ENCODE measurements at regions not wholly inside any gene's neighbourhood (a gene's known extent, or its start where the extent isn't known, plus 50 kb on each side); places are given as distances from the start of the nearest gene placed in this dataset.
A peak's percentile ranks its signal among the peaks of the same experiment; 100 is the strongest.

DNA sequence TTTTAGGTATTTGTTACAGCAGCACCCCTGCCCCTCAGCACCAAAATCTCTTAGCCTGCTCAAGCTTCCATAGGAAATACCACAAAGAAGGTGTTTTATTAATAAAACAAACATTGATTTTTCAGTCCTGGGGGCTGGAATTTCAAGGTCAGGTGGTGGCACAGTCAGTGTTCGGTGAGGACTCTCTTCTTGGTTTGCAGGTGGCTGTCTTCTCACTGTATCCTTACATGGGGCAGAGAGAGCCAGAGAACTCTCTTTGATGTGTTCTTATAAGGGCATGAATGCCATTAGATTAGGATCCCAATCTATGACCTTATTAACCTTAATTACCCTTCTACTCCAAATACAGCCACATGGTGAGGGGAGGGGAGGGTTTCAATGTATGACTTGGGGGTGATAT, 112.3 kb upstream of the PFKP start:
- Mint-ChIP-seq H3K4me1 (ENCODE audit: low read depth in 2 of 2) (peaks cover 0 to 2% of the 10 kb centered on the region in 2 donors), H3K36me3 (ENCODE audit: insufficient read depth) (no peaks in the 10 kb centered on the region), H3K9me3 (no peaks in the 10 kb centered on the region), H3K27me3 (peaks cover 28 to 56% of the 10 kb centered on the region in 2 donors), H3K27ac (no peak overlapping the region), H3K4me3 (no peak overlapping the region)
- DNase-seq, result no peak
- no peak for ATAC-seq (replicated peaks)

DNA sequence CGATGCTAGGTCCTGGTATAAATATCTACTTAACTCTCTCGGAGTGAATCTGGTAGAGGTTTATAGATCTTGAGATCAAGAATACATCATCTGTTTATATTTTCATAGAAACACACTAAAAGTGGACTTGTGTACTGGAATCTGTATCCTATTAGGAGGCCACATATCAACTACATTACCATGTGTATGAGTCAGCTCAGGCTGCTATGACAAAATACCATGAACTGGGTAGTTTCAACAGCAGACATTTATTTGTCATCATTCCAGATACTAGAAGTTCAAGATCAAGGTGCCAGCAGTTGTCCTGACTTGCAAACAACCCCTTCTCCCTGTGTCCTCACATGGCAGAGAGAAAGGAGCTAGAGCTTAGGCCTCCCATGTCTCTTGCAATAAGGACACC, 113.9 kb upstream of the PFKP start:
- ATAC-seq (replicated peaks), result no peak
- Mint-ChIP-seq H3K4me1 (ENCODE audit: low read depth in 2 of 2) (peaks cover 2 to 3% of the 10 kb centered on the region in 2 donors), H3K27me3 (peaks cover 37 to 72% of the 10 kb centered on the region in 2 donors), H3K36me3 (ENCODE audit: insufficient read depth) (no peaks in the 10 kb centered on the region), H3K27ac (no peak overlapping the region), H3K4me3 (no peak overlapping the region), H3K9me3 (no peaks in the 10 kb centered on the region)
- no peak for DNase-seq

DNA sequence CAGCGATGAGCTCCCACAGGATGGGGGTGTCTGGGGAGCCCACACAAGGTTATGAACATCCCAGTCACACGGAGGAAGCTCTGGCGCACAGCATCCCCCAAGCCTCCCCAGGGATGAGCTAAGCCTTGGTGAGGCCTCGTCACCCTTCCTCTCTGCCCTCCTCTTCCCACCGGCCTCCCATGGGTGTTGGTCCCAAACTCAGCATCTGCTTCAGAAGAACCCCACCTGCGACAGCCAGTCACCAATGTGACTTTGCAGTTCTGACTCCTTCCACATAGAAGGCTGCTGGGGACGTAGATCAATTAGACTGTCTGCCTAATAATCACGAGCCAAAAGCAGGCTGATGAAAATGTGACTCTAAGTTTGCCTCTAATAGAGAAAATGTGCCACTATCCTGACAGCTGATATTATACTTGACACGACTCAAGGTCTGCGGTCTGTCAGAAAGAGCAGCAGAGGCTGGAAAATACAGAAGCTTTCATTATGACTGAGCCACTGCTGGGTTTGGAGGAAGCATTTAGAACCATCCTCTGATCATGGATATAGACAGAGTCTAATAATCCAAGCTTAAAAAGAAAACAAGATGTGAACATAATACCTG, 116.0 kb upstream of the PFKP start:
- peaks cover 2 to 3% of the 10 kb centered on the region in 2 donors for H3K4me1 Mint-ChIP-seq (ENCODE audit: low read depth in 2 of 2)
- H3K9me3 Mint-ChIP-seq, result no peaks in the 10 kb centered on the region
- H3K27me3 Mint-ChIP-seq, result peaks cover 46 to 63% of the 10 kb centered on the region in 2 donors
- H3K36me3 Mint-ChIP-seq (ENCODE audit: insufficient read depth), result no peaks in the 10 kb centered on the region
- DNase-seq, result no peak
- ATAC-seq (replicated peaks), result no peak
- no peak overlapping the region for H3K4me3 Mint-ChIP-seq
- no peak overlapping the region for H3K27ac Mint-ChIP-seq

DNA sequence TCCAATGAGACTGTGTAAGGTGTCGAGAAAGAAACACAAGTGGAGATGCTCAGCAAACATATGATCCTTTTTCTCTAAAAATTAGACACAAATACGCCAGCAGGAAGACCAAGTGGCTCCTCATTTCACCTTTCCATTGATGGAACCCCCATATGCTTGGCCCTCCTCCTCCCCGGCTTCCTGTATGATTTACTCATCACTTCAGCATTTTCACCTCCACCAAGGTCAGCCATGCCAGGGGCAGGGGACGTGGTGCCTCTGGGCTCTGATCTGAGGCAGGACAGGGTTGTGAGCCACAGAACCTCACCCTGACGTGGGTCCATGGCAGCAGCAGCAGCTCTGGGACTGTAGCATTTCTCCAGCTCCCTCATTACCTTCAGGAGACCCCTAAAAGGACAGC, 116.8 kb upstream of the PFKP start:
- DNase-seq, result no peak
- H3K9me3 Mint-ChIP-seq, result no peaks in the 10 kb centered on the region
- H3K4me3 Mint-ChIP-seq, result no peak overlapping the region
- no peak overlapping the region for H3K27ac Mint-ChIP-seq
- peaks cover 2 to 3% of the 10 kb centered on the region in 2 donors for H3K4me1 Mint-ChIP-seq (ENCODE audit: low read depth in 2 of 2)
- no peaks in the 10 kb centered on the region for H3K36me3 Mint-ChIP-seq (ENCODE audit: insufficient read depth)
- peaks cover 51 to 71% of the 10 kb centered on the region in 2 donors for H3K27me3 Mint-ChIP-seq
- ATAC-seq (replicated peaks), result no peak

DNA sequence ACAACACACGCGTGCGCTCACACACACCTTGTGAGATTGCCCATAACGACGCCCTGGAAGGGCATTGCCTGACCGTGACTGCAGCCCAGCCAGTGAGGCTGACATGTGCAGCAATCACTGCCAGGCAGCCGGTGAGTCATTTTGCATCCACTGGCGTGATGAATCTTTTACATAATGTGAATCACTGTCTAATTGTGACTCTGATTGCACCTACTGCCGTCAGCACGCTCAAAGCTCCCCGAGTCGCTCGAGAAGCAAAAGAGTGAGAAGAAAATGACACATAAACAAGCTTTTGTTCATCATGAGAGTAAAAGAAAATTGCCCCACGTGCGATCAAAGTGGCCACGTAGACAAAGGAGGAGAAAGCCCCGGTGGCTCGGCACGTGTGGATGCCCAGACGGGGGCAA, 117.4 kb upstream of the PFKP start:
- Mint-ChIP-seq H3K27me3 (peaks cover 55 to 74% of the 10 kb centered on the region in 2 donors), H3K36me3 (ENCODE audit: insufficient read depth) (no peaks in the 10 kb centered on the region), H3K27ac (no peak overlapping the region), H3K4me3 (no peak overlapping the region), H3K4me1 (ENCODE audit: low read depth in 2 of 2) (peaks cover 2 to 3% of the 10 kb centered on the region in 2 donors), H3K9me3 (no peaks in the 10 kb centered on the region)
- DNase-seq (no peak), ATAC-seq (replicated peaks) (no peak)

DNA sequence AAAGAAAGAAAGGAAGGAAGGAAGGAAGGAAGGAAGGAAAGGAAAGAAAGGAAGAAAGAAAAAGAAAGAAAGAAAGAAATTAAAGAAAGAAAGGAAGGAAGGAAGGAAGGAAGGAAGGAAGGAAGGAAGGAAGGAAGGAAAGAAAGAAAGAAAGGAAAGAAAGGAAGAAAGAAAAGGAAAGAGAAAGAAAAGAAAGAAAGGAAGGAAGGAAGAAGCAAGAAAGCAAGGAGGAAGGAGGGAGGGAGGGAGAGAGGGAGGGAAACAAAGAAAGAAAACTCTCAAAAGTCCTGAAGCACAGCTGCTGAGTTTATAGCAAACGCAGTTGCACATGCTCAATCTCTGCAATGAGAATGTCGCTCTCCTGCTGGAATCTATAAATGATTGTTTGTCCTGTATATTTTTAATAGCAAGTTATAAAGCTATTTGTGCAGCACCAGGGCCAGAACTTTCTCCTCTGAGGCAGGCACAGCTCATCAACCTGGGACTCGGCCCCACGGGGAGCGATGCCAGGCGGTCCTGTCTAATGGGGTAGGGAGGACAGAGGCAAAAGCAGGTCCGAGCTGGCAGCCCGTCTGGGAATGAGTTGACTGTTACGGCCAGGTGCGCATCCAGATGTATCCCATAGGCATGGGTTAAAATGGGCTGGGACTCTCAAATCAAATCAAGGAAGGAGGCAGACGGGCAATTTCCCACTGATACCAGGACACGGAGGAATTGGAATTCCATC, 118.0 kb upstream of the PFKP start:
- H3K4me3 Mint-ChIP-seq, result no peak overlapping the region
- peaks cover 54 to 74% of the 10 kb centered on the region in 2 donors for H3K27me3 Mint-ChIP-seq
- peaks cover 2 to 3% of the 10 kb centered on the region in 2 donors for H3K4me1 Mint-ChIP-seq (ENCODE audit: low read depth in 2 of 2)
- H3K27ac Mint-ChIP-seq, result peak overlapping the region in 1 of 2 donors; percentile 67
- ATAC-seq (replicated peaks), result no peak
- no peaks in the 10 kb centered on the region for H3K9me3 Mint-ChIP-seq
- no peaks in the 10 kb centered on the region for H3K36me3 Mint-ChIP-seq (ENCODE audit: insufficient read depth)
- DNase-seq, result no peak

DNA sequence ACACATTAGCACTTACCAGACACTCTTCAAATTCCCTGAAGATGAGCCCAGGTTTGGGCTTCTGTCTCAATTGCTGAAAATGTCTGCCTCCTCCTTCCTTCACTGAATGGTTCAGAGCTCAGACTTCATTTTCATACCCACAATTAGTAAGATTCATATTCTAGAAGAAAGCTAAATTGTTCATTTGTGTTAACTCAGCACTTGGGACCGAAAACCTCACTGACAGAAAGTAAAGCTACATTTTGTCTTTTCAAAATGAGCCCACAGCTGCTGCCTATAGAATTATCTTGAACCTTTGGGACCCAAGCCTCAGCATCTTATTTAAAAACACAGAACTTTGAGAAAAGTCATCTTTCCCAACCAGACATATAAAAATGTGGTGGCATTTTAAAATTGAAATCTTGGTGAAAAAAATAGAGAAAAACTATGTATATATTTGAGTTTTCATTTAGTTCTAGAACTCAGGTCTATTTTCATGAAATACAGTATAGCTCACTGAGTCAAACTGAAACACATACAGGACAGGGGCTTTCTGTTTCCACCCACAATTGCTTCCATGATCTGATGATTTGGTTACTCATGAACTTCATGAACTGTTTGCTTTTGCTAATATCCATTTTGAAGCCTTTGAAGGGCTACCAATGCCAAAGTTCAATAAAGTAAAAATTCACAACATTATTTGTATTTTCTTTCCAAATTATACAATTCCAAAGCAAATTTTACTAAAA, 119.1 kb upstream of the PFKP start:
- DNase-seq, result no peak
- no peaks in the 10 kb centered on the region for H3K36me3 Mint-ChIP-seq (ENCODE audit: insufficient read depth)
- H3K9me3 Mint-ChIP-seq, result no peaks in the 10 kb centered on the region
- H3K27ac Mint-ChIP-seq, result peak overlapping the region in 1 of 2 donors; percentile 67
- no peak overlapping the region for H3K4me3 Mint-ChIP-seq
- peaks cover 63 to 65% of the 10 kb centered on the region in 2 donors for H3K27me3 Mint-ChIP-seq
- no peak for ATAC-seq (replicated peaks)
- H3K4me1 Mint-ChIP-seq (ENCODE audit: low read depth in 2 of 2), result peaks cover 2 to 3% of the 10 kb centered on the region in 2 donors

DNA sequence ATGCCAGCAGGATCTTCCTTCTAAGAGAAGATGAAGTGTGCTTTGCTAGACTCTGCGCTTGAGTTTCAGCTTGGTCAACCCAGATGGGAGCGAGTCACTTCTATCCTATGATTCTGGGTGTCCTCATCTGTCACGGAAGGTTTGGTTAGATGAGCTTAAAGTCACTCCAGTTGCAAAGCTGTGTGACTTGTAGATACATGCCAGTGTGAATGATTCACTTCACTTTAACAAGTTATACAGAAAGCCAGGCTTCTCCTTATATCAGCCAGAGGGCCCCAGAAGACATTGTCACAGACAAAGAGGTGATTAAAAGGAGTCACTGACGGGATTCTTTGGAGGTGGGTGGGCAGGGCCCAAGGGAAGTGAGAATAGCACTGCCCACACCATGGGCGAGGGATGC, 122.6 kb upstream of the PFKP start:
- H3K4me1 Mint-ChIP-seq (ENCODE audit: low read depth in 2 of 2), result peaks cover 0 to 3% of the 10 kb centered on the region in 2 donors
- DNase-seq (no peak), ATAC-seq (replicated peaks) (no peak)
- H3K27ac Mint-ChIP-seq, result no peak overlapping the region
- H3K36me3 Mint-ChIP-seq (ENCODE audit: insufficient read depth), result peaks cover 3% of the 10 kb centered on the region
- H3K9me3 Mint-ChIP-seq, result no peaks in the 10 kb centered on the region
- no peak overlapping the region for H3K4me3 Mint-ChIP-seq
- H3K27me3 Mint-ChIP-seq, result peaks cover 61 to 68% of the 10 kb centered on the region in 2 donors

DNA sequence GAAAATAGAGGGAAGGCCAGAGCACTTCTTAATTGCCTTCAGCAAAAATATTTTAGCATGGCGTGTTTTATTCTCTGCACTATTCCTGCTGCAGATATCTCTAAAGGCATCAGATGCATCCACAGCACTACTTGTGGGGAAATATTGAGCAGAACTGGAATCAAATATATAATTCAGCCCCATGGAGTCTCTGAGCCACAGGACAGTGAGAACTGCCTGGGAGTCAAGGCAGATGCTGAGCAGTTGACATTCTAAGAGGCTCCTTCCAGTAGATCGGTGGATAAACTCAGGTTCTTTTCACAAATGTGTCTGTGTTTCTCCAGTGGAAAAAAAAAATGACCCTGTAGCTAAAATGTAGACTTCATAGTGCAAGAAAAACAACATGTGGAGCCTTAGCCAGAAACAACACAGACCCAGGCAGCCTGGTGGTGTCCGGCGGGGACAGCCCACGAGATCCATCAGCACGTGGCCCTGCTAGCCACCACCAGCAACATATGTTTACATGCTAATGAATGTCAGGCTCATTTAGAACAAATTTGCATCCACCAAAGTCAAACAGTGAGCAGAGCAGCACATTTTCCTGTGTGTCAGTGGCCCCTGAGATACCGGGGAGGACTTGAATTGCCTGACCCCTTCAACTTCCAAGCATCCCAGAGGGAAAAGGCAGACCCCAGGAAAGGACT, 123.3 kb upstream of the PFKP start:
- Mint-ChIP-seq H3K9me3 (no peaks in the 10 kb centered on the region), H3K27ac (no peak overlapping the region), H3K27me3 (peaks cover 59 to 68% of the 10 kb centered on the region in 2 donors), H3K4me1 (ENCODE audit: low read depth in 2 of 2) (no peaks in the 10 kb centered on the region), H3K36me3 (ENCODE audit: insufficient read depth) (peaks cover 3% of the 10 kb centered on the region), H3K4me3 (no peak overlapping the region)
- no peak for DNase-seq
- no peak for ATAC-seq (replicated peaks)

DNA sequence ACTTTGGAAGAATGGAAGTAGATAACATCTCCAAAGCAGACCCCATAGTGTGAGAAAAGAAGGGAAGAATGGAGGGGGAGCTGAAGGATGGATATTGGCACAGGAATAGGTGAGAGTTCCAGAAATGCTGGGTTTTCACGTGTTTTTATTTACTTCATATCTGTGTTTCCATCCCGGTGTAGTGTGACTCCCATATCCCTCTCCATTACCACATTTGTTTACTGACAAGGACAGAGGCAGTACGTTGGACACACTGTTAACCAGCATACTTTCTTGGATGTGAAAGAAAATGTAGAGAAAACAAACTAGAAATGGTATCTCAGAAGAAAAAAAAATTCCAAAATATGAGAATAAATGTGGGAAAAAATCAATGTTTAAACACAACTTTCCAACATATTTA, 124.4 kb upstream of the PFKP start:
- Mint-ChIP-seq H3K4me1 (ENCODE audit: low read depth in 2 of 2) (no peaks in the 10 kb centered on the region), H3K27me3 (peaks cover 64 to 71% of the 10 kb centered on the region in 2 donors), H3K4me3 (no peak overlapping the region), H3K36me3 (ENCODE audit: insufficient read depth) (peaks cover 3% of the 10 kb centered on the region), H3K9me3 (no peaks in the 10 kb centered on the region), H3K27ac (no peak overlapping the region)
- DNase-seq, result no peak
- no peak for ATAC-seq (replicated peaks)

DNA sequence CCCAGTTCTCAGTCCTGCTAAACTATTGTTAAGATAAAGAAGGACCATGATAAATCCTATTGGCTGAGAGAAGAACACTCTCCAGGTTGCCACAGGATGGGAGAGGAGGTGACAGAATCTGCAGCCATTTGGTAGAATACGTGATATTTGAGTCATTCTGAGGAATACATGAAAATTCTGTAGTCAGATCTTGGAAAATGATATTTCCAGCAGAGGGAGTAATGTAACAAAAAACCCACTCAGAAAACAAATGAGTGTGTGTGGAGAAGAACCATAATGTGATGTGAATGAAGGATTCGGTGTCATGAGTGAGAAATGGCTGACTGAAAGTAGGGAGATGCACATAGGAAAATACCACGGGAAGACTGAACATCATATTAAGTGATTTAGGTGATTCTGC, 128.5 kb upstream of the PFKP start:
- no peaks in the 10 kb centered on the region for H3K4me1 Mint-ChIP-seq (ENCODE audit: low read depth in 2 of 2)
- no peak overlapping the region for H3K4me3 Mint-ChIP-seq
- no peaks in the 10 kb centered on the region for H3K9me3 Mint-ChIP-seq
- no peak for ATAC-seq (replicated peaks)
- H3K27me3 Mint-ChIP-seq, result peaks cover 67 to 71% of the 10 kb centered on the region in 2 donors
- DNase-seq, result no peak
- peaks cover 7% of the 10 kb centered on the region for H3K36me3 Mint-ChIP-seq (ENCODE audit: insufficient read depth)
- H3K27ac Mint-ChIP-seq, result no peak overlapping the region

DNA sequence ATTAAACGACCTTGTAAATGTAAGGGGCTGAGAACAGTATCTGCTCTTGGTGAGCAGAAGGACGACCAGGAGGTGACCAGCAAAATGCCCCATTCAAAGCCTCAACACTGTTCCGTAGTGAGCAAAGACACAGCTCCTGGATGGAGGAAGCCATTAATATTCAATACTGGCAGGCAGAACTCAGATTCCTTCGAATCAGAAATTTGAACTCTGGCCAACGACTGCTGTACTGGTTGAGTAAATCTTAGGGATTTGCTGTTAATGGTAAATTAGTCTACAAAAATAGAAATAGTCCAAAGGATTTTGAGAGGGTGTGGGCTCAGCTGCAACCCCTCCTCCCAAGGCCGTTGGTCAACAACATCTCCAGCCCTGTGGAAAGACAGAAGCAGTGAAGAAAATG, 130.5 kb upstream of the PFKP start:
- Mint-ChIP-seq H3K27ac (no peak overlapping the region), H3K4me1 (ENCODE audit: low read depth in 2 of 2) (no peaks in the 10 kb centered on the region), H3K36me3 (ENCODE audit: insufficient read depth) (peaks cover 3% of the 10 kb centered on the region), H3K4me3 (no peak overlapping the region), H3K9me3 (no peaks in the 10 kb centered on the region), H3K27me3 (peaks cover 58 to 73% of the 10 kb centered on the region in 2 donors)
- DNase-seq (no peak), ATAC-seq (replicated peaks) (no peak)

DNA sequence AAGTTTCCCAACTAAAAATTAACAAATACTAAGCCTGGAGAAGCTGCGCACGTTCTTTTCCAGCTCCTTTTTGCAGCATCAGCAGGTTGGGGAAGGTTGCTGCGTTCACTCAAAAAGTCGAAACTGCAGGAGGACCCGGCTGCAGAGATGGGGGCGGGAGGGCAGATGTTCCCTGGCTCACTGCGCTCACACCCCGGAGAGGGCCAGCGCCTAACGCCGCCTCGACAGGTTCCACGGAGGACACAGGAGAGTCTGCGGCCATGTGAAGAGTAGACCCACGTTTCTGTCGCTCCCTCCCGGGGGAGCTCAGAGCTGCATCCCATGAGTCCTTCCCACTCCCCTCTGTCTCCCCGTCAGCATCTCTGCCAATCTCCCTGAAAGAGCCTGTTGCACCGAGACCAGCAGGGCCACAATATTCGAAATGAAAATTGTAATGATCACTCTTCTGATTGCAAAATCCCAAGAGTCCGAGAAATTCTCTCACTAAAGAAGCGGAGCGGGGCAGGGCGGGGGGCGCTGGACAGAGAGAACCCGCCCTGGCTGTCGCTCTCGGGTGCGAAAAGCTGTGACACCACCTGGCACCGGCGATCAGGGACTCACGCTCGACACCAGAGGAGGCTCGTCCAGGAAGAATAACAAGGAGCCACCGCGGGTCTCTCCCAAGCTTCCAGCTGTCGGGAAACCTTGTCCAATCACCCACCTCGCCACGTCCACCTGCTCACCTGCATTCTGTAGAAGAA, 131.5 kb upstream of the PFKP start:
- DNase-seq (no peak), ATAC-seq (replicated peaks) (no peak)
- peaks cover 3% of the 10 kb centered on the region for H3K36me3 Mint-ChIP-seq (ENCODE audit: insufficient read depth)
- peaks cover 48 to 65% of the 10 kb centered on the region in 2 donors for H3K27me3 Mint-ChIP-seq
- H3K4me3 Mint-ChIP-seq, result no peak overlapping the region
- H3K4me1 Mint-ChIP-seq (ENCODE audit: low read depth in 2 of 2), result no peaks in the 10 kb centered on the region
- no peaks in the 10 kb centered on the region for H3K9me3 Mint-ChIP-seq
- no peak overlapping the region for H3K27ac Mint-ChIP-seq
